H9 (cell line): ENCODE measurements at regions not wholly inside any gene's neighbourhood (a gene's known extent, or its start where the extent isn't known, plus 50 kb on each side); places are given as distances from the start of the nearest gene placed in this dataset.
"Not testable (repeated sequence)": the region's sequence is repeated elsewhere in the genome, so short reads cannot be mapped to it uniquely, and the experiment has no call there.

Source experiments
- DNase-seq: peaks from one replicate; pipeline ENCODE4 v3.0.0-alpha.2; 2017
- H2AFZ ChIP-seq: one replicate; pipeline ENCODE4 v1.6.1; 2013; ENCODE audit warnings: mild to moderate bottlenecking, low read length, control low read depth, moderate library complexity
- H2AK5ac ChIP-seq: 2 replicates; pipeline ENCODE4 v1.6.1; 2013; ENCODE audit warnings: low read length, control low read depth, mixed read lengths; ENCODE audit not compliant: insufficient read length
- H2BK120ac ChIP-seq: one replicate; pipeline ENCODE4 v1.6.1; 2013; ENCODE audit warnings: low read depth, mild to moderate bottlenecking, low read length, control low read depth, inconsistent platforms; ENCODE audit not compliant: poor library complexity, severe bottlenecking
- H2BK12ac ChIP-seq: 2 replicates; pipeline ENCODE4 v1.6.1; 2013; ENCODE audit warnings: low read length, control low read depth, mixed read lengths, low read depth; ENCODE audit not compliant: insufficient read length
- H2BK15ac ChIP-seq: 2 replicates; pipeline ENCODE4 v1.6.1; 2013; ENCODE audit warnings: low read depth, low read length, control low read depth
- H2BK20ac ChIP-seq: one replicate; pipeline ENCODE4 v1.6.1; 2013; ENCODE audit warnings: low read depth, mild to moderate bottlenecking, low read length, control low read depth, inconsistent platforms; ENCODE audit not compliant: poor library complexity, severe bottlenecking
- H2BK5ac ChIP-seq: 2 replicates; pipeline ENCODE4 v1.6.1; 2013; ENCODE audit warnings: low read length, control low read depth, mixed read lengths; ENCODE audit not compliant: insufficient read length
- H3K14ac ChIP-seq: 2 replicates; pipeline ENCODE4 v1.6.1; 2013; ENCODE audit warnings: low read length, control low read depth; ENCODE audit not compliant: insufficient read depth
- H3K18ac ChIP-seq: 2 replicates; pipeline ENCODE4 v1.6.1; 2013; ENCODE audit warnings: low read depth, mild to moderate bottlenecking, mixed read lengths, low read length, control low read depth; ENCODE audit not compliant: insufficient read length
- H3K23ac ChIP-seq: 2 replicates; pipeline ENCODE4 v1.6.1; 2013; ENCODE audit warnings: low read length, control low read depth, mixed read lengths, low read depth; ENCODE audit not compliant: insufficient read length
- H3K23me2 ChIP-seq: 2 replicates; pipeline ENCODE4 v1.6.1; 2013; ENCODE audit warnings: low read depth, mild to moderate bottlenecking, mixed read lengths, low read length, control low read depth; ENCODE audit not compliant: insufficient read length, poor library complexity, severe bottlenecking
- H3K27ac ChIP-seq: 2 replicates; pipeline ENCODE4 v1.5.1; 2013; ENCODE audit warnings: low read length, control low read depth, mixed read lengths, low read depth; ENCODE audit not compliant: insufficient read length
- H3K27me3 ChIP-seq: 2 replicates; pipeline ENCODE4 v1.6.1; 2013; ENCODE audit warnings: low read length, control low read depth, inconsistent platforms; ENCODE audit not compliant: insufficient read depth
- H3K4ac ChIP-seq: 2 replicates; pipeline ENCODE4 v1.6.1; 2013; ENCODE audit warnings: low read depth, mild to moderate bottlenecking, control low read depth, inconsistent platforms, low read length, moderate library complexity
- H3K4me1 ChIP-seq: 2 replicates; pipeline ENCODE4 v1.6.1; 2013; ENCODE audit warnings: low read length, control low read depth, inconsistent platforms; ENCODE audit not compliant: insufficient read depth
- H3K4me2 ChIP-seq: 2 replicates; pipeline ENCODE4 v1.6.1; 2013; ENCODE audit warnings: low read length, control low read depth, mixed read lengths; ENCODE audit not compliant: insufficient read length, insufficient read depth
- H3K56ac ChIP-seq: 2 replicates; pipeline ENCODE4 v1.6.1; 2013; ENCODE audit warnings: low read depth, mild to moderate bottlenecking, mixed read lengths, low read length, control low read depth; ENCODE audit not compliant: insufficient read length
- H3K79me1 ChIP-seq: 2 replicates; pipeline ENCODE4 v1.6.1; 2013; ENCODE audit warnings: low read depth, mild to moderate bottlenecking, moderate library complexity, low read length, control low read depth, inconsistent platforms; ENCODE audit not compliant: insufficient read depth, poor library complexity, severe bottlenecking
- H3K79me2 ChIP-seq: 2 replicates; pipeline ENCODE4 v1.6.1; 2013; ENCODE audit warnings: low read length, control low read depth, inconsistent platforms; ENCODE audit not compliant: insufficient read depth
- H3K9ac ChIP-seq: 2 replicates; pipeline ENCODE4 v1.6.1; 2013; ENCODE audit warnings: low read length, control low read depth, mixed read lengths; ENCODE audit not compliant: insufficient read length; ENCODE audit errors: extremely low read depth
- H3K9me3 ChIP-seq: one replicate; pipeline ENCODE4 v1.6.1; 2013; ENCODE audit warnings: low read depth, low read length, inconsistent platforms; ENCODE audit not compliant: control insufficient read depth
- H3T11ph ChIP-seq: one replicate; pipeline ENCODE4 v1.6.1; 2013; ENCODE audit warnings: mild to moderate bottlenecking, low read length, control low read depth, inconsistent platforms
- H4K20me1 ChIP-seq: one replicate; pipeline ENCODE4 v1.6.1; 2013; ENCODE audit not compliant: control insufficient read depth, insufficient read length, insufficient read depth
- H4K5ac ChIP-seq: 2 replicates; pipeline ENCODE4 v1.6.1; 2013; ENCODE audit warnings: low read depth, mild to moderate bottlenecking, mixed read lengths, low read length, control low read depth; ENCODE audit not compliant: insufficient read length
- H4K8ac ChIP-seq: replicated peaks from 2 replicates; pipeline ENCODE4 v1.6.1; 2013; ENCODE audit warnings: low read length, control low read depth, mixed read lengths, low read depth; ENCODE audit not compliant: insufficient read length
- H4K91ac ChIP-seq: 2 replicates; pipeline ENCODE4 v1.6.1; 2013; ENCODE audit warnings: low read depth, mild to moderate bottlenecking, moderate library complexity, mixed read lengths, low read length, control low read depth; ENCODE audit not compliant: insufficient read length
- H3K27ac Mint-ChIP-seq, 3 experiments: 2 replicates in 2 of 3; 3 replicates in 1 of 3; pipeline ENCODE4 v1.8.0; 2020 to 2021; ENCODE audit warnings: mixed read lengths in 3 of 3, mild to moderate bottlenecking in 1 of 3, moderate library complexity in 1 of 3
- H3K27me3 Mint-ChIP-seq: 2 replicates; pipeline ENCODE4 v1.8.0; 2021; ENCODE audit warnings: low read depth, mild to moderate bottlenecking, moderate library complexity, mixed read lengths
- H3K36me3 Mint-ChIP-seq, 3 experiments: 2 replicates in 2 of 3; 3 replicates in 1 of 3; pipeline ENCODE4 v1.8.0; 2020 to 2021; ENCODE audit warnings: low read depth in 3 of 3, mixed read lengths in 3 of 3; ENCODE audit not compliant: insufficient read depth in 1 of 3
- H3K4me1 Mint-ChIP-seq, 2 experiments: 2 replicates each; pipeline ENCODE4 v1.8.0; 2020; ENCODE audit warnings: mixed read lengths in 2 of 2
- H3K4me3 Mint-ChIP-seq, 2 experiments: 2 replicates in 1 of 2; 3 replicates in 1 of 2; pipeline ENCODE4 v1.8.0; 2020 to 2021; ENCODE audit warnings: mild to moderate bottlenecking in 2 of 2, mixed read lengths in 2 of 2, moderate library complexity in 1 of 2
- H3K9me3 Mint-ChIP-seq, 2 experiments: 2 replicates in 1 of 2; 3 replicates in 1 of 2; pipeline ENCODE4 v1.8.0; 2020; ENCODE audit warnings: mild to moderate bottlenecking in 2 of 2, mixed read lengths in 2 of 2, moderate library complexity in 1 of 2
- CTCF ChIP-seq: fragments of 200-600 bp; sonication (generic); conservative IDR thresholded peaks from 3 replicates; pipeline ENCODE4 v1.8.0; 2021; ENCODE audit warnings: antibody characterized with exemption, mild to moderate bottlenecking
- WGBS: extraction: QIAGEN DNeasy Blood & Tissue Kit; methylation state at CpG from one replicate; pipeline ENCODE4 v1.1.7; 2013; ENCODE audit warnings: missing lambda C conversion rate, low lambda C conversion rate, mixed read lengths; ENCODE audit not compliant: insufficient read length; ENCODE audit errors: extremely low coverage; 5-methylcytosine and 5-hydroxymethylcytosine counted together

GRCh38 chr15:22251422-22251821 lies 171.1 kb downstream of the OR4M2 start:
- peaks cover 92% of the 10 kb centered on the region for H3K9me3 ChIP-seq
- peaks cover 22 to 88% (median 67%) of the 10 kb centered on the region in 3 experiments for H3K36me3 Mint-ChIP-seq

GRCh38 chr15:22252047-22252446 lies 171.7 kb downstream of the OR4M2 start:
- H4K8ac ChIP-seq, H4K5ac ChIP-seq, H2BK12ac ChIP-seq, H3K27me3 ChIP-seq, H3K79me1 ChIP-seq, DNase-seq, H3K9ac ChIP-seq, H3K23ac ChIP-seq, H2BK120ac ChIP-seq, H4K20me1 ChIP-seq, H2BK15ac ChIP-seq, H3K23me2 ChIP-seq, H3K27ac Mint-ChIP-seq, H3K56ac ChIP-seq, H4K91ac ChIP-seq, H3K4me2 ChIP-seq, H3K4me3 Mint-ChIP-seq, H3T11ph ChIP-seq, H2BK20ac ChIP-seq, H2AFZ ChIP-seq, H3K18ac ChIP-seq, H3K4me1 Mint-ChIP-seq, H2BK5ac ChIP-seq, H3K4me1 ChIP-seq, H2AK5ac ChIP-seq, H3K27ac ChIP-seq, H3K14ac ChIP-seq, H3K4ac ChIP-seq, H3K79me2 ChIP-seq: not testable (repeated sequence)
- H3K27me3 Mint-ChIP-seq: peaks cover 15% of the 10 kb centered on the region
- peaks cover 98 to 100% of the 10 kb centered on the region in 2 experiments for H3K9me3 Mint-ChIP-seq
- peaks cover 92% of the 10 kb centered on the region for H3K9me3 ChIP-seq
- WGBS: no CpG with 5 or more reads among the region's 4 CpGs
- H3K36me3 Mint-ChIP-seq: peaks cover 27 to 86% (median 70%) of the 10 kb centered on the region in 3 experiments

More at GRCh38 chr15:22251422-22251821, 171.1 kb downstream of the OR4M2 start:
- Histone ChIP-seq H2BK12ac (no peak overlapping the region), H2AFZ (no peak overlapping the region), H3K23ac (no peak overlapping the region), H4K8ac (no peak overlapping the region), H3T11ph (no peak overlapping the region), H4K91ac (no peak overlapping the region), H3K4ac (no peak overlapping the region), H3K27ac (no peak overlapping the region), H2BK20ac (no peak overlapping the region), H4K5ac (no peak overlapping the region), H3K18ac (no peak overlapping the region), H3K14ac (no peak overlapping the region), H3K9ac (no peak overlapping the region), H2BK15ac (no peak overlapping the region), H3K23me2 (no peaks in the 10 kb centered on the region), H3K79me2 (no peaks in the 10 kb centered on the region), H3K27me3 (no peaks in the 10 kb centered on the region), H3K4me2 (no peak overlapping the region), H2BK120ac (no peak overlapping the region), H3K4me1 (no peaks in the 10 kb centered on the region), H4K20me1 (peaks cover 2% of the 10 kb centered on the region), H3K79me1 (no peaks in the 10 kb centered on the region), H2AK5ac (no peak overlapping the region), H3K56ac (no peak overlapping the region), H2BK5ac (no peak overlapping the region)
- no peak for DNase-seq
- Mint-ChIP-seq H3K4me3 (peak overlapping the region in 1 of 2 experiments; percentile 27; a peak in 1 of 5 replicates), H3K9me3 (peaks cover 98 to 100% of the 10 kb centered on the region in 2 experiments), H3K27me3 (peaks cover 12% of the 10 kb centered on the region), H3K4me1 (no peaks in the 10 kb centered on the region), H3K27ac (no peak overlapping the region)
- no peak for TF ChIP-seq CTCF
- WGBS: no CpG with 5 or more reads among the region's 1 CpG
